Activated CD8-positive, alpha-beta memory T cell treated with anti-CD3 and anti-CD28 coated beads, Interleukin-2, amount 50 U/mL, for 48 hours (primary cell): ENCODE measurements at regions not wholly inside any gene's neighbourhood (a gene's known extent, or its start where the extent isn't known, plus 50 kb on each side); places are given as distances from the start of the nearest gene placed in this dataset.

ENCODE experiments used
- DNase-seq: peaks from one replicate; pipeline ENCODE4 v3.0.0-alpha.2; 2020

GRCh38 chrX:39653691-39654090 lies 444.1 kb downstream of the BCOR start:
- no peak for DNase-seq

GRCh38 chrX:39654183-39654925 lies 443.4 kb downstream of the BCOR start:
- DNase-seq = no peak

- no peak for DNase-seq
Measured at GRCh38 chrX:39654952-39655351, 442.8 kb downstream of the BCOR start.

- no peak for DNase-seq
Measured at GRCh38 chrX:39661116-39661907, 436.4 kb downstream of the BCOR start.

- DNase-seq = no peak
Measured at GRCh38 chrX:39665830-39666518, 431.8 kb downstream of the BCOR start.

GRCh38 chrX:39667191-39667590 lies 430.6 kb downstream of the BCOR start:
- DNase-seq = no peak

GRCh38 chrX:39667736-39668482 lies 429.8 kb downstream of the BCOR start:
- DNase-seq = no peak

- no peak for DNase-seq
Measured at GRCh38 chrX:39669668-39670067, 428.1 kb downstream of the BCOR start.

- DNase-seq = no peak
Measured at GRCh38 chrX:39670281-39670680, 427.5 kb downstream of the BCOR start.

GRCh38 chrX:39672405-39672804 lies 425.4 kb downstream of the BCOR start:
- no peak for DNase-seq

- DNase-seq = no peak
Measured at GRCh38 chrX:39674490-39675161, 423.1 kb downstream of the BCOR start.

- DNase-seq = no peak
Measured at GRCh38 chrX:39675162-39675553, 422.6 kb downstream of the BCOR start.

GRCh38 chrX:39675619-39676018 lies 422.1 kb downstream of the BCOR start:
- no peak for DNase-seq

GRCh38 chrX:39676434-39676833 lies 421.3 kb downstream of the BCOR start:
- DNase-seq = no peak

GRCh38 chrX:39677585-39677977 lies 420.2 kb downstream of the BCOR start:
- DNase-seq = no peak

- no peak for DNase-seq
Measured at GRCh38 chrX:39677978-39678791, 419.6 kb downstream of the BCOR start.

- no peak for DNase-seq
Measured at GRCh38 chrX:39678914-39679313, 418.8 kb downstream of the BCOR start.

GRCh38 chrX:39679497-39680157 lies 418.1 kb downstream of the BCOR start:
- no peak for DNase-seq

- DNase-seq = no peak
Measured at GRCh38 chrX:39681885-39682284, 415.9 kb downstream of the BCOR start.

GRCh38 chrX:39682778-39683177 lies 415.0 kb downstream of the BCOR start:
- DNase-seq = no peak

GRCh38 chrX:39688219-39688575 lies 409.6 kb downstream of the BCOR start:
- DNase-seq = no peak
